ENCODE measurements at regions not wholly inside any gene's neighbourhood (a gene's known extent, or its start where the extent isn't known, plus 50 kb on each side); places are given as distances from the start of the nearest gene placed in this dataset.

- Histone ChIP-seq H3K9ac (ENCODE audit: low read length) (no peak overlapping the region), H3K4me2 (ENCODE audit: low read length) (no peak overlapping the region), H3K27me3 (ENCODE audit: low read depth, low read length) (no peaks in the 10 kb centered on the region), H3K4me3 (ENCODE audit: low read length) (no peak overlapping the region), H3K79me2 (ENCODE audit: low read length) (no peaks in the 10 kb centered on the region), H3K9me3 (ENCODE audit: insufficient read depth, low read length) (no peaks in the 10 kb centered on the region), H3K36me3 (replicated peaks; ENCODE audit: low read depth, low read length) (no peaks in the 10 kb centered on the region), H3K27ac (ENCODE audit: low read length) (no peak overlapping the region), H3K4me1 (ENCODE audit: low read length) (no peaks in the 10 kb centered on the region), H2AFZ (ENCODE audit: low read depth, low read length) (no peak overlapping the region), H4K20me1 (ENCODE audit: insufficient read depth, low read length) (no peaks in the 10 kb centered on the region)
- TF ChIP-seq EZH2phosphoT487 (IDR thresholded peaks at IDR 0.05; ENCODE audit: low read depth), result no peak
- TF ChIP-seq CTCF (IDR thresholded peaks at IDR 0.05; ENCODE audit: low read depth, low read length), result no peak
Observed at GRCh38 chr16:5556158-5556810, 458.7 kb upstream of the EEF2KMT start.

DNA sequence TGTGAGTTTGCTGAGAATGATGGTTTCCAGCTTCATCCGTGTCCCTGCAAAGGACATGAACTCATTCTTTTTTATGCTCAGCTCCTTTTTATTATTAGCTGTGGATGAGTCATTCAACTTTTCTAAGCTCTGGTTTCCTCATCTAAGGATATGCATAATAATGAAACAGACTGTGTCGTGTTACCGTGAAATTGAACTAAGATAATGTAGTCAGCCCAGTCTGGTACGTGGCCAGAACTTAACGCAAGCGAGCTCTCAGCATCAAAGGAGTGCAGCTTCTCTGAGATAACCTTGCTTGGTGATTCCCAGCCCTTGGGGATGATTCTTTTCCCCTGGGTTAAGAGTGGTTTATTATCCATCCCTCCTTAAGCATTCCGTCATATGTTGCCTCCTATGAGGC lies 454.3 kb upstream of the EEF2KMT start:
- no peaks in the 10 kb centered on the region for H3K9me3 ChIP-seq (ENCODE audit: insufficient read depth, low read length)
- H3K27me3 ChIP-seq (ENCODE audit: low read depth, low read length), result no peaks in the 10 kb centered on the region
- H3K79me2 ChIP-seq (ENCODE audit: low read length), result no peaks in the 10 kb centered on the region
- TF ChIP-seq EZH2phosphoT487 (IDR thresholded peaks at IDR 0.05; ENCODE audit: low read depth) (no peak), CTCF (IDR thresholded peaks at IDR 0.05; ENCODE audit: low read depth, low read length) (no peak)
- no peak overlapping the region for H3K4me3 ChIP-seq (ENCODE audit: low read length)
- no peaks in the 10 kb centered on the region for H4K20me1 ChIP-seq (ENCODE audit: insufficient read depth, low read length)
- no peak overlapping the region for H3K27ac ChIP-seq (ENCODE audit: low read length)
- H3K9ac ChIP-seq (ENCODE audit: low read length), result no peak overlapping the region
- H2AFZ ChIP-seq (ENCODE audit: low read depth, low read length), result no peak overlapping the region
- no peak overlapping the region for H3K4me2 ChIP-seq (ENCODE audit: low read length)
- no peaks in the 10 kb centered on the region for H3K36me3 ChIP-seq (replicated peaks; ENCODE audit: low read depth, low read length)
- H3K4me1 ChIP-seq (ENCODE audit: low read length), result no peaks in the 10 kb centered on the region

DNA sequence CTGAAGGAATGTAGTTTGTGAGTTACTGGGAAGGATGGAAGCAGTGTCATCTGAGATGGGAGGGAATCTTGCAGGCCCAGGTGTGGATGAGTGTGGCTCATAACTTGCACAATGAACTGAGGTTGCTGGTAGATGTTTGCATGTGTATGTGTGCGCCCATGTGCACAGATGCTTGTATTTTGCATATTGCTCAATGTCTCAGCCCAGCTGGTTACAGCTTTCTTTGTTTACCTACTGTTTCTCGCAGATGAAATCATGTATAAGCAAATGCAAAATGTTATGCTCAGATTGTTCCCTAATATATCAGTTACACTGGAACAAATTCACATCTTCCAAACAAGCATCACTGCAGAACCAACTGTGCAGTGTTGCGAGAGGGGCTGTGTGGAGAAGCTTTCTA lies 452.2 kb upstream of the EEF2KMT start:
- H4K20me1 ChIP-seq (ENCODE audit: insufficient read depth, low read length), result no peaks in the 10 kb centered on the region
- H3K4me3 ChIP-seq (ENCODE audit: low read length), result no peak overlapping the region
- no peaks in the 10 kb centered on the region for H3K27me3 ChIP-seq (ENCODE audit: low read depth, low read length)
- TF ChIP-seq CTCF (IDR thresholded peaks at IDR 0.05; ENCODE audit: low read depth, low read length) (no peak), EZH2phosphoT487 (IDR thresholded peaks at IDR 0.05; ENCODE audit: low read depth) (no peak)
- H3K4me2 ChIP-seq (ENCODE audit: low read length), result no peak overlapping the region
- H3K79me2 ChIP-seq (ENCODE audit: low read length), result no peaks in the 10 kb centered on the region
- no peak overlapping the region for H3K9ac ChIP-seq (ENCODE audit: low read length)
- no peaks in the 10 kb centered on the region for H3K4me1 ChIP-seq (ENCODE audit: low read length)
- H3K27ac ChIP-seq (ENCODE audit: low read length), result no peak overlapping the region
- no peaks in the 10 kb centered on the region for H3K36me3 ChIP-seq (replicated peaks; ENCODE audit: low read depth, low read length)
- no peaks in the 10 kb centered on the region for H3K9me3 ChIP-seq (ENCODE audit: insufficient read depth, low read length)
- H2AFZ ChIP-seq (ENCODE audit: low read depth, low read length), result no peak overlapping the region

DNA sequence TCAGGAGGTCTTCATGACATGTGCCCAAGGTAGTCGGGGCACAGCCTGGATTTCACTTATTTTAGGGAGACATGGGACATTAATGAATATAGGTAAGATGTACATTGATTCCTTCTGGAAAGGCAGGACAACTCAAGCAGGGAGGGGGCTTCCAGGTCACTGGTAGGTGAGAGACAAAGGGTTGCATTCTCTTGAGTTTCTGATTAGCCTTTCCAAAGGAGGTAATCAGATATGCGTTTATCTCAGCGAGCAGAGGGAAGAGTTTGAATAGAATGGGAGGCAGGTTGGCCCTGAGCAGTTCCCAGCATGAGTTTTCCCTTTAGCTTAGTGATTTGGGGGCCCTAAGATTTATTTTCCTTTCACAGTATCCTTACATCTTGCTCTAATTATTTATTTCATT lies 443.8 kb upstream of the EEF2KMT start:
- TF ChIP-seq EZH2phosphoT487 (IDR thresholded peaks at IDR 0.05; ENCODE audit: low read depth), result no peak
- TF ChIP-seq CTCF (IDR thresholded peaks at IDR 0.05; ENCODE audit: low read depth, low read length), result no peak
- Histone ChIP-seq H3K79me2 (ENCODE audit: low read length) (no peaks in the 10 kb centered on the region), H3K9ac (ENCODE audit: low read length) (no peak overlapping the region), H3K27me3 (ENCODE audit: low read depth, low read length) (no peaks in the 10 kb centered on the region), H3K4me3 (ENCODE audit: low read length) (no peak overlapping the region), H4K20me1 (ENCODE audit: insufficient read depth, low read length) (no peaks in the 10 kb centered on the region), H3K9me3 (ENCODE audit: insufficient read depth, low read length) (no peaks in the 10 kb centered on the region), H3K27ac (ENCODE audit: low read length) (no peak overlapping the region), H3K36me3 (replicated peaks; ENCODE audit: low read depth, low read length) (no peaks in the 10 kb centered on the region), H2AFZ (ENCODE audit: low read depth, low read length) (no peak overlapping the region), H3K4me2 (ENCODE audit: low read length) (no peak overlapping the region), H3K4me1 (ENCODE audit: low read length) (no peaks in the 10 kb centered on the region)
